ENCODE measurements at regions not wholly inside any gene's neighbourhood (a gene's known extent, or its start where the extent isn't known, plus 50 kb on each side); places are given as distances from the start of the nearest gene placed in this dataset.

GRCh38 chr14:47821135-47821534 lies 145.7 kb upstream of the MDGA2 start:
- no peak overlapping the region for H3K4me3 ChIP-seq (ENCODE audit: low read length)
- no peak for TF ChIP-seq CTCF (conservative IDR thresholded peaks at IDR 0.05; ENCODE audit: low read length)
- no peak for DNase-seq (ENCODE audit: low read depth)

GRCh38 chr14:47790477-47790876 lies 115.1 kb upstream of the MDGA2 start:
- TF ChIP-seq CTCF (conservative IDR thresholded peaks at IDR 0.05; ENCODE audit: low read length) = no peak
- no peak for DNase-seq (ENCODE audit: low read depth)

GRCh38 chr14:47785058-47785457 lies 109.7 kb upstream of the MDGA2 start:
- H3K4me3 ChIP-seq (ENCODE audit: low read length) = no peak overlapping the region
- DNase-seq (ENCODE audit: low read depth) = no peak
- no peak for TF ChIP-seq CTCF (conservative IDR thresholded peaks at IDR 0.05; ENCODE audit: low read length)

More at GRCh38 chr14:47790477-47790876, 115.1 kb upstream of the MDGA2 start:
- H3K4me3 ChIP-seq (ENCODE audit: low read length) = no peak overlapping the region

- H3K4me3 ChIP-seq (ENCODE audit: low read length) = no peak overlapping the region
- no peak for TF ChIP-seq CTCF (conservative IDR thresholded peaks at IDR 0.05; ENCODE audit: low read length)
- DNase-seq (ENCODE audit: low read depth) = no peak
Measured at GRCh38 chr14:47778631-47779030, 103.2 kb upstream of the MDGA2 start.

GRCh38 chr14:47772652-47773051 lies 97.2 kb upstream of the MDGA2 start:
- H3K4me3 ChIP-seq (ENCODE audit: low read length) = no peak overlapping the region
- DNase-seq (ENCODE audit: low read depth) = no peak

GRCh38 chr14:47763188-47763854 lies 87.9 kb upstream of the MDGA2 start:
- no peak for DNase-seq (ENCODE audit: low read depth)
- no peak for TF ChIP-seq CTCF (conservative IDR thresholded peaks at IDR 0.05; ENCODE audit: low read length)
- H3K4me3 ChIP-seq (ENCODE audit: low read length) = no peak overlapping the region

More at GRCh38 chr14:47772652-47773051, 97.2 kb upstream of the MDGA2 start:
- TF ChIP-seq CTCF (conservative IDR thresholded peaks at IDR 0.05; ENCODE audit: low read length) = no peak

- no peak for DNase-seq (ENCODE audit: low read depth)
- TF ChIP-seq CTCF (conservative IDR thresholded peaks at IDR 0.05; ENCODE audit: low read length) = no peak
- no peak overlapping the region for H3K4me3 ChIP-seq (ENCODE audit: low read length)
Measured at GRCh38 chr14:47746986-47747385, 71.6 kb upstream of the MDGA2 start.

Data from AG10803 (cell line).